ENCODE measurements at regions not wholly inside any gene's neighbourhood (a gene's known extent, or its start where the extent isn't known, plus 50 kb on each side); places are given as distances from the start of the nearest gene placed in this dataset.

DNA sequence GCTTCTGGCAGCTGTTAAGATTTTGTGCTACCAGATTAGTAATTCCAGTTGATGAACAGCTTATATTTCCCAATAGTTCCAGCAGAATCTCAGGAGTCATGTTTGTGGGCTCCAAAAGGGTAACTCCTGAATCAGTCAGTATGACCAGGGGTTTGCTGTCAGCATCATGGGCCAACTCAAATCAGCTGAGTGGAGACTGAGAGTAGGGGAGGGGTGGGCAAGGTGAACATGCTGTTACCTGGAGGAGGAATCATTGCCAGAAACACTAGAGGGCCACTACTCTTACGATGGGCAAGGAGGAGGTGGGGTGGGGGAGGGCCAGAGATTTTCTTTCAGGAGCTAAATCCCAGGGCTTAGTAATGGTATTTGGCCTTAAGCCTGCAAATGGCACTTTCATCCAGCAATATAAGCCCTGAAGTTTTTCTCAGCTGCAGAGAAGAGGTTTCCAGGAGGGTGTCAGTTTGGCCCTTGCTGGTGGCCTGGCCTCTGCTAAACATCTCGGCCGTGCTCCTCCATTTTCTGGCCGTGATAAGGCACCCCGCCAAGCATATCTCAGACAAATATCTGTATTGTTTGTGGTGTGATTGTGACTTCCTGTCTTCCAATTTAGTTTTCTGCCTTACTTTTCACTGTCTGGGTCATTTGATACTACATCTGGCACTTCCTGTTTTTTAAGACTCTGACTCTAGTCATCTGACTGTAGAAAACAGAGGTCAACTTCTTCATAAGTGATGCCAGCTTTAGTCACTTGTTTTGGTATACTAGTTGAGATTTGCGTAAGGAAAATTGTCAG lies 120.5 kb upstream of the CXCR4 start:
- peak; percentile 78 to 97 (median 94) for DNase-seq

DNA sequence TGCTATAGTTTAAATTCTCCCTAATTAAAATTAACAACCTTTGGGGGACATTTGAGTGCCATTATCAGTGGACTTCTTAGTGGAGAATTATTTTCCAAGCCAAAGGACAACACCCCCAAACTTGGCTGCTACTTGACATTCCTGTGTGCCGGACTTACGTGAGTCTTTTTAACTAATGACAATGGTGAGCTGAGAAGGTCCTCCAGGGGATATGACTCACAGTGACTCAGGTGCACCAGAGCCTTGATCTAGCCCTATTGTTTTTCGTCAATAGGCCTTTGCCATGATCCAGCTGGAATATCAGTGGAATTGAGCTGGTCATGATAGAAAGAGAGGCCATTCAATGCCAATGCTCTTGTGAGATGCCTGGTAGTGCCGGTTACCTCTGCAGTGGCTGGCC lies 118.1 kb upstream of the CXCR4 start:
- DNase-seq: no peak

DNA sequence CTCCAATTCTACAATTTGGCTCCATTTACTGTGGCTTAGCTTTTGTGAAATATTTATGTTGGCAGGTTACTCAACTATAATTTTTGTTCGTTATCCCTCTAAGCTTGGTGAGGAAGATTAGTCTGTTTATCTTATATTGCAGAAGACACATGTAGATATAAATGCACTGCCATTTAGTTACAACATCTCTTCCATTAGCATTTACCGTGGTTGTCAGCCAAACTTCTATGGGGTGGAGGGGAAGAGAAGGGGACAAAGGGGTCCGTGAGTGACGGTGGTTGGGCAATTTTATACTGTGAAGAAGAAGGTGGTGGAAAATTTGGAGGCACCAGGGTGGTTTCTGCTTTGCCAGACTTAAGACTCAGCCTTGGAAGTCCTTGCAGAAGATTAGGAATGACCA lies 117.6 kb upstream of the CXCR4 start:
- DNase-seq: peak in 1 of 3 donors; percentile 31

DNA sequence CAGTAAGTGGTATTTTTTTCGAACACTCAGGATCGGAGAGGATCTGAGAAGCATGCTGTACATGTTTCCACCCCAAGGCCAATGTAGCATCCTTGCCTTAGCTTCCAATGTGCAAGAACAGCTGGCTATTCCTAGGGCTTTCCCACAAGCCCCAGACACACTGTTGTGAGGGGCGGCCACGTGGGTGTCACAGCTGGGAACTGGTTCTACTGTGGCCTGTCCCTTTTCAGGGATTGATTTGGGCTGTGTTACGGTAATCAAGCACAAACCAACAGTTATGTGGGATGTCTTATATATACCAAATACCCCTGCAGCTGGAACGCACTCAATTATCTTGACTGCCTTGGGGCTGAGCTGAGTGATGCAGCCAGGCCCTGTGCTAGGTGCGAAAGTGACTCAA lies 116.3 kb upstream of the CXCR4 start:
- no peak for DNase-seq

DNA sequence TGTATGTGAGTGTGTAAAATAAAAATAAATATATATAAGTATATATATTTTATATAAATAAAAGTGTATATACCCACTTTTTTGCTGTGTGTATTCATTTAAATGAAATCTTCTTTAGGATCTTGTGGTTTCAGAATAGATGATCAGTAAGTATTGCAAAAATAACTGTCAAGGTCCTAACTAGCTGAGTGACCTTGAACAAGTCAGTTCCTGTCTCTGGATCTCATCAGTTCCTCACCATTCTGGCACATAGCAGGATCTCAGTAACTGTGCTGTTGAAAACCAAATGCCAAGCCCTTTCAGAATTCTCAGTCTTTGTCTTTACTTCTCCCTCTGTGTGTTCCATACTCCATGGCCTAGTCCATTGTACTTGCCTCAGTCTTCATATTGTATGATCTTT lies 115.3 kb upstream of the CXCR4 start:
- DNase-seq: peak in 1 of 3 donors; percentile 39

DNA sequence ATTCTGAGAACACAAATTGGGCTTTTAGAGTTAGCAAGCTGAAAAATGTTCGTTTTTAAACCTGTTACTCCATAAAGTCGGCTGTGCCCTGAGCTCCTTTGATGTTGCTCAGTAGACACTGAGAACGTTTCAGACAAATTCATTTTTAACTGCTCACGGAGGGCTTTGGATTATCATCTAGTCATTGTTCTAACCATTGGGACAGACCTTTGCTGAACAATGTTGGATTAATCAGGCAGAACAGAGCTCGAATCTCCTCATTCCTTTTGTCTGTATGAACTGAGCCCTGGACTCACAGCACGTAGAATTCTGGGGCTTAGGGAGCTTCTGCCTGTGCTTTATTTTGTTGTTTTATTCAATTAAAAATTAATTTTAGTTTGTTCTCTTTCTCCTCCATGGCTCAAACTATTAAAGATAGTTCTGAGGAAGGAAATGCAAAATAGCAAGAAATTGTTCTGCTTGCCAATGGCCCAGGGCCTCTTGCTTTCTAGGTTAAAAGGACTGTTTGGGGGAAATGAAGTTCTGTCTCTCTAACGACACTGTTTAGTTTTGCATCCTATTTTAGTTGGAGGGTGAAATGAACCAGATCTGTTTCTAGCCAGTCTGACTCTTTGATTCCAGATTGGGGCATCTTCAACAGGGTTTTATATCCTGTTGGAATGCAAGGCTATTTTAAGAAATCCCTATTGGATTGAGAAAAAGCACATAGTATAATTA lies 114.7 kb upstream of the CXCR4 start:
- no peak for DNase-seq

DNA sequence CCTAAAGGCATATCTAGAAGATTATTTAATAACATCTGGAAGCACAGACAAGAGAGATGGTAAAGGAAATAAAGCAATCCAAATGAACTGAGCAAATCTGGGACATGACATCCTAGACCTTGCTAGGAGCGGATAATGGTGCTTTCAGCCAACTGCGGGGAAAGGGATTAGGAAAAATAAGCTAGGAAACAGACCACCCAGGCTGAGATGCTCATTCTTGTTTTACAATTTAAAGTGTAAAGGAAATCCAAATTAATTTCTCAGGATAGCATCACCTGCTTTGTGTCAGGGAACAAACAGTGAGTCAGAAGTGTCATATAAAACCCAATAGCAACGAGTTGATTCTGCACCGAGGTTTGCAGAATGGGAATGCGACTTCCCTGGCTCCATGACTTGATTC lies 112.5 kb upstream of the CXCR4 start:
- no peak for DNase-seq

DNA sequence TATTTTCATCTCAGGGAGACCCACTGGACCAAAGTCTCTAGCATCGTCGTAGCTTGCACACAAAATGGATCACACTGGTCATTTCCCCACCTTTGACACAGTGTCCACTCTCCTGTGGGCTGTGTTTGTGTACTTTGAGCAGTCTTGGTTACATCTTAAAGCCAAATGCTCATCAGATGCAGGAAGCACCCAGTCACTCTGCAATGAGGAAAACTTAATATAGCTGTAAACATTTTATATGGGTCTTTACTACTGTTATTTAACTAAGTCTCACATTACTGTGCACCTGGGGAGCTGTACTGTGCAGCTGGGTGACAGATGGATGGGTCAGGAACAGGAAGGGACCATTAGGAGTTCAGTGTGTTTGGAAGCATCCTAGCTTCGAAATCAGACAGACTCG lies 109.0 kb upstream of the CXCR4 start:
- DNase-seq: no peak

DNA sequence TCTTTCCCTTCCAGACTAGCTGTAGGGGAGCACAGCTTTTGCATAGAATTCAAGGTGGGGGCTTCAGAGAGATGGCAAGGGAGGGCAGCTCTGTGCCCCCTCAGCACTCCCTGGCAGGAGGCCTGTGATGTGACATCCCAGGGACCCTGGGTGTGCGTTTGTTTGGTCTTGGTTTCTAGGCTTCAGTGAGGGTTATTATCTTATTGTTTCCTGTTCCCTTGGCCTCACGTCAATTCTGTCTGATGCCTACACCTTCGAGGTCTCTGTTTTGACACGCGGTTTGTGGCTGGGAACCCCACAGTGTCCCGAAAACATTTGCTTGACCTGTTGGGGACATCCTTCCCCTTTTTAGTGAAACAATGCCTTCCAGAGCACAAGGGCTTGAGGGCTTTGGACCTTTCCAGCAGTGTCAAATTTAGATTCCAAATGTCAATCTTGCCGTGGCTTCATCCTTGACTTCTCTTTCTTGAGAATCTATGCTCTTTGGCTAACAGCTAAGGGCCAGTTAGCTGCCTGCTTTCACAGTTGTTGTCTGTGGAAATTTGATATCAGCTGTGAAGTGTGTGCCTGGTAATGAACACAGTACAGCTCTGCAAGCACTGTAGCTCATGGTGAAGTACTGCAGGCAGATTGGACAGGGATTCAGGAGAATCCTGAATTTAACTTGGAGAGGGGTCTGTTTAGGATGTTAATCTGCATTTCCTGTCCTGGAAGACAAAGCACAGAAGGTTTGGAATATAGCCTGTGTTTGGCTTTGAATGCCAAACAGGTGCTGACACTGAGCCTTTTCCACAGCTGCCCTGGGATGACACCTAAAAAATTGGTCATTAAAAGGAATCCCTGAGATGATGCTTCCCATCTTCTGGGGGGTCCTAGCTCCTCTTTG lies 108.2 kb upstream of the CXCR4 start:
- DNase-seq: no peak

DNA sequence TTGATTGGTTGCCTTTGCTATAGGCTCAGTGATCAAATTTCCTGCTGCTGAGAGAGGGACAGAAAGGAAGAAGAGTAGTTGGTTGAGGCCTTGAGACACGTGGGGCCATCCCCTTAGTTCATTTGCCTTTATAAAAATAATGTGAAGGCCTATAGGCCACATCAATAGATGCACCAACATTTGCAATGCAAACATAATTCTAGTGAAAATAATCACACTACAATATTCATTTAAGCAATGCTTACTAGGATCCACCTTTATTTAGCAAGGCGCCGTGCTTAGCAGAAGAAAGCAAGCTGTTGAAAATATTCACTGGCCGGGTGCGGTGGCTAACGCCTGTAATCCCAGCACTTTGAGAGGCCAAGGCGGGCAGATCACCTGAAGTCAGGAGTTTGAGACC lies 105.3 kb upstream of the CXCR4 start:
- DNase-seq: no peak

DNA sequence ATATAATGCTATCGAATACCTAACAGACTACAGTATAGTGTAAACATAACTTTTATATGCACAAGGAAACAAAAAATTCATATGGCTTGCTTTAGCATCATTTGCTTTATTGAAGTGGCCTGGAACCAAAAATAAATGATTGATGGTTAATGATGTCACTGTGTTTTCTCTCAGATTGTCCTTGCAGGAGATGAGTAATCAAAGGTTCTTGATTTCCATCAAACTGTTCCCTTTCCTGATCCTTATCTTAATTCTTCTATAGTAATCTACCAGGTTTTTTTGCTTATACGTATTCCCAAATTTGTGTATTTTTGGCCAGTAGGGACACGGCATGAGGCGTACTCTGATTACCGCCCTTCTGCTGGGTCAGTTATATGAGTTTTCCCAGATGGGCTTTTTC lies 104.9 kb upstream of the CXCR4 start:
- no peak for DNase-seq

DNA sequence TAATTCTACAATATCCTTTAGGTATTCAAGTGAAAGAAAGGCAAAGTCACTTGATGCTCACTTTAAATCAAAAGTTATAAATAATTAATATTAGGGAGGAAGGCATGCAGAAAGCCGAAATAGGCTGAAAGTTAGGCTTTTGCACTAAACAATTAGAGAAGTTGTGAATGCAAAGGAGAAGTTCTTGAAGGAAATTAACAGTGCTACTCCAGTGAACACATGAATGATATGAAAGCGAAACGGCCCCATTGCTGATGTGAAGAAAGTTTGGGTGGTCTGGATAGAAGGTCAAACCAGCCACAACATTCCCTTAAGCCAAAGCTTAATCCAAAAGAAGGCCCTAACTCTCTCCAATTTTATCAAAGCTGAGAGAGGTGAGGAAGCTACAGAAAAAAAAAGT lies 103.1 kb upstream of the CXCR4 start:
- peak in 2 of 3 donors; percentile 38 to 51 for DNase-seq

DNA sequence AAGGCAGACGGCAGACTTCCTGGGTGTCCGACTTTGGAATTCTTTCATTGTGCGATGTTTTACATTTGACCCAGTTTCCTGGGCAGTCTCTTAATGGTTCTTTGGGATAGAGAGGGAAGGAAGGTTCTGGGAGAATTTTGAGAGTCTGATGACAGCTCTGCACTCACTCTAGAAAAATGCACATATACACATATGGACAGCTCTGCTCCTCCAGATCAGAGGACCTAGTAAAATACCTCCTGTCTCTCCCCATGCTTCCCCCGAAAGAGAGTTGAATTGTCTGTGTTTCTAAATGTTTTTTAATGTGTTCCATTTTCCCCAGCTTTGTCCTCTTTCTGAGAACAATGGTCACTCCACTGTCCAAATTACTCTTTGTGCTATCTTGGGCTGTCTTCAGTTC lies 102.0 kb upstream of the CXCR4 start:
- DNase-seq: no peak

DNA sequence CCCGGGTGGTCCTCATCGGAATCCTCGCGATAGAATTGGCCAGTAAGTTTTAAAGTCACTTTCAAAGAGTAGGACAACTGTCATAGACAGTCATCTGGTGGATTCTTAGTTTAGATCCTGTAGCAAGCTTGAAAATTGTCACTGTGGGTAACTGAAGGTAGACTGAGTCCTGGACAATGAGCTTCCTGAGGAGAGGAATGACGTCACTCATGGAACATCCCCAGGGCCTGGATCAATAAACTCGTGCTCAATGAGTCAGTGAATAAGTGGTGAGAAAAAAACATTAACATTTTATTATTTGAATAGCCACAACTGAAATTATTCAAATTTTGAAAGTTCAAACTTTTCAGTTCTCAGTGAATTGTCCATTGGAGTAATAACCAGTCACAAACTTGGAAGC lies 101.4 kb upstream of the CXCR4 start:
- DNase-seq: no peak

DNA sequence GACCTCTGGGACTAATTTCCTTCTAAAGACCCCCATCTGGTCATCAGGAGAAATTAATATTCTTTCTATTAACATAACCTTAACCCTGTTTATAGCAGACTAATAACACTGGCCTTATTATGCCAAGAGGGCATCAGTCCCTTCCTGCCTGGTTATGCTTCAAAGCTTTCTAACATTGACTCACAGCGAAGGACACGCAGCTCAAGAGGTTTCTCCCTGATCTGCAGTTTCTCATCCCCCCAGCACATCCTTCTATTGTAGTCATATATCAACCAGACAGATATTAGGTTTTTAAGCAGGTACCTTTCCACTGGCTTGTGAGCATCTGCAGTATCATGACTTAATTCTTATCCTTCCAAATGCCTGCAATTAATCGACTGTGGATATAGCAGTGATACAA lies 100.0 kb upstream of the CXCR4 start:
- no peak for DNase-seq

DNA sequence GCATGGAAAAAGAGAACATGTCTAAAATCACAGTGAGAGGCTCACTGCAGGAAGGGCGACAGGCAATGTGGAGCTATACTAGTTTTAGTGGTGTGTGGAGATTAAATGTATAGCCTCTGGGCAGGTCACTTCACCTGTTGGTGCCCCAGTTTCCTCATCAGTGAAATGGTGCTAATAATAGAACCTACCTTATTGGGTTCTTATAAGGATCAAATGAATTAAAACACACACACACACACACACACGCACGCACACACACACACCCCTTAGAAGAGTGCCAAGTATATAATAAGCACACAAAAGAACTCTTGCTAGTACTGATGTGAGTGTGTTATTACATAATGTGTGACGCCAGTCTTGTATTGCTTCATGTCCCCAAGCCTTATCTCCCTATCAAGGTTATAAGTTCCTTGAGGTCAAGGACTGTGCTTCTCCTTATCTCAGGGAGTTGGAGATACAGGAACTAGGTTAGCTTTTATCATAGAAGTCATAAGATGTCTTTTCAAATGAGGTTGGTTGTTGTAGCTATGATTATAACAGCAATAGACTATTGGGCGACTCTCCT lies 98.0 kb upstream of the CXCR4 start:
- DNase-seq: no peak

DNA sequence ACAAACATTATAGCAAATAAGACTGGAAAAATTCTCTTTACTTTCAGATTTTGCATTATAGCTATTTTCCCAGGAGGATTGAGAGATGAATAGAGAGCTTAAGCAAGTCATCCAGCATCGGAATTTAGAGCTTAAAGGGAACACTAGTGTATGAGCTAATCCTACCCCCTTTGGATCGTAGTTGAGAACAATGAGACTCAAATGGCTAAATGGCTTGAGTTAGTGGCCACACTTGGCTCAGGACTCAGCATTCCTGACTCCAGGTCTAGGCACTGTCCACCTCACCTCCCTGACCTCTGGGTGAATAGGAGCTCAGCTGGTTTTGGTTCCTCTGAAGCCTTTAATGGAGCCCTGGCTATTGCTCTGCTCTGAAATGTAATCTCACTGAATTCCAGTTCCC lies 97.5 kb upstream of the CXCR4 start:
- DNase-seq: no peak

DNA sequence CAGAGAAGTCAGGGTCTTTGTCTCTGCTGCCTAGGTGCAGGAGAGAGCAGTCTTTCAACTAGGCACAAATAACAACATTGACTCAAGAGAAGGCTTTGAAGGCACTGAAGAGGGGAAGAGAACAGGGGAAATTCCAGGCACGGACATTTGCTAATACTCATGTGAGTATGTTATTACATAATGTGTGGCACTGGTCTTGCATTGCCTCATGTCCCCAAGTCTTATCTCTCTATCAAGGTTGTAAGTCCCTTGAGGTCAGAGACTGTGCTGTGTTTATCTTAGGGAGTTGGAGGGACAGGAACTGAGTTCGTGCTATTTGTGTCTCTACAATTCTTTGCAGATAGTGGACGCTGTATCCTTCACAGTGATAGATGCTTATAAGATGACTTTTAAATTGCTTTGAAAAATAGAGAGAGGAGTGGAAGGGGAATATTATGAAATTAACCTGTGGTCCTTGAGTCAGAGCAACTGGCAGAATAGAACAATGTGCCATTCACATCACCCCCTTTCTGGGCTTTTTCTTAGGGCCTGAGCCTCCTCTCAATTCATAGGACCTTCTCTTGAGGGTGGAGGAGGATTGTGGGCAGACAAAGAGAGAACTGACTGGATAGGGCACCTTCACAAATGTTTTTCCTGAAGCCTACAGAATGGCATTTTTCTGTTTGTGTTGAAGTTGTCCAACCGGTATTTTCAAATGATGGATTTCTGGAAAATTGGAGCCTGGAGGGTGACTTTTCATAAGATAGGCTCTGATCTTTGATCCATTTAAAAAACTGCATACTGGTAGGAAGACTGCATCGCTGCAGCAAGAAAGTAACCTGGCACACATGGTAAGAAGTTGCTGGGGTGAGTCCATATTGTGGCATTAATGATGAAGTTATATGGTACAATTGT lies 96.6 kb upstream of the CXCR4 start:
- DNase-seq: peak; percentile 83 to 93 (median 92)

DNA sequence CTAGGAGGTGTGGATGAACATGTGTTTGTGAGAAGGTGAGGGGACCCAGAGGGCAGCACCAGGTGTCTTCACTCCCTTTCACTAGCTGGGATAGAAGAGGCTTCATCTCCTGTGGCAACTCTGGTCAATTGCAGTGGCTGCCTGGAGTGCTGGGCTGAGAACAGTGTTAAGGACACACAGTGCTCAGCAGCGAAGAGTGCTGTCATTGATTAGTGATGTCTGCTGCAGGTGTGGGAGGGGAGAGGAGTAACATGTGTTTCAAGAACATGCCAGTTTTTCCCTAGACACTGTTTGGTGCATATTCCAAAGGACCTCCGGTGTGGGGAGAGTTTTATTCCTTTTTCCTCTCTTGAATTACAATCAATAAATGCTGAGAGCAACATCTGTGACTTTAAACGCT lies 95.9 kb upstream of the CXCR4 start:
- no peak for DNase-seq

DNA sequence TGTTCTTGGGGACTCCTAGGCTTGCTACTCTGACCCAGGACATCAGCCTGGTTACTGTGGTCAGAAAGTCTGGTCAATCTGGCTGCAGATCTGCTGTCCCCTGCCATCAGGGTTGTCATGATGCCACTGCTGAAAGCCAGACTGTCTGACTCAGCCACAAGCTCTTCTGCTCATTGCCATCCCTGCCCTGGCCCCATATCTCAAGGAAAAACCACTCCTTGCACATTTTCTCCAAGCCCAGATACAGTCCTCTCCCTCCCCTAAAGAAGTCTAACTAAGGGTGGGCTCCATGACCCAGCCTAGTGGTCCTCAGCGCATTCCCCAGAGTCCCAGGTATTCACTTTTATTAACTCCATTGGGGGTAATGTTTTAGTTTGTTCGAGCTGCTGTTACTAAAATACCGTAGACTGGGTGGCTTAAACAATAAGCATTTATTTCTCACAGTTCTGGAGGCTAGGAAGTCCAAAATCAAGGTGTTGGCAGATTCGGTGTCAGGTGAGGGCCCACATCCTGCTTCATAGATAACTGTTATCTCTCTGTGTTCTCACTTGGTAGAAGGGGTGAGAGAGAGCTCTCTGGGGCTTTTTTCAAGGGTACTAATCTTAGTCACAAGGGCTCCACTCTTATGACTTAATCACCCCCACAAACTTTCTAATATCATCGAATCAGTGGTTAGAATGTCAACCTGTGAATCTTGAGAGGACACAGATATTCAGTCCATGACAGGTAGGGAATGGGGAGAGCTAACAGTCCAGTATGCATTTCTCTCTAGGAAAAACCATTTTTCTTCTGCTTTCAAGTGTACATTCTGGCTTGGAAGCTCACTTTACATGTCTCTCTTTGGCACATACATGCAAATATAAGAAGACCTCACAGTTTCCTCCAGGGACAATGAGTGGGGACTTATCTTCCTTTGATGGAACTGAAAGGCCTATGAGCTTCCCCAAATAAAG lies 94.8 kb upstream of the CXCR4 start:
- DNase-seq: peak in 1 of 3 donors; percentile 21

DNA sequence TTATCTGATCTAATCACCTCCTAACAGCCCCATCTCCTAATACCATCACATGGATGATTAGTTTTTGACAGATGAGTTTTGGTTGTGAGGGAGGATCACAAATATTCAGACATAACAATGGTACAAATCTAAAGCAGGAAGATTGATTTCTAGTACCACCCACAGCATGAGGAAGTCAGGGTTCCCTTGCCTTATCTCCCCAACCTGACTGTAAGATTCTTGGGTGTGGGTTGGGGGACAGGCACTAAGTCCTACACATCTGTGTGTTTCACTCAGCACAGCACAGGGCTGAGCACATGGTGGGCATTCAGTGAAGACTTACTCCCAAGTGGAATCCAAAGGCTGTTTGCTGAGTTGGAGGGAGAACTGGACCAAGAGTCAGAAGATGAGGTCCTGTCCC lies 93.8 kb upstream of the CXCR4 start:
- DNase-seq: peak in 1 of 3 donors; percentile 24
